ENCODE measurements at regions not wholly inside any gene's neighbourhood (a gene's known extent, or its start where the extent isn't known, plus 50 kb on each side); places are given as distances from the start of the nearest gene placed in this dataset.

- intact Hi-C loops (cut with micrococcal nuclease), result no loop called here
Measured at GRCh38 chr12:40552868-40553267, 139.4 kb upstream of the CNTN1 start.

- intact Hi-C loops (cut with micrococcal nuclease), result no loop called here
Measured at GRCh38 chr12:40557980-40558379, 134.3 kb upstream of the CNTN1 start.

- intact Hi-C loops (cut with micrococcal nuclease), result no loop called here
Measured at GRCh38 chr12:40559865-40560264, 132.4 kb upstream of the CNTN1 start.

GRCh38 chr12:40560848-40561247, 131.4 kb upstream of the CNTN1 start:
- intact Hi-C loops (cut with micrococcal nuclease), result no loop called here

- intact Hi-C loops (cut with micrococcal nuclease), result no loop called here
Measured at GRCh38 chr12:40561395-40561966, 130.8 kb upstream of the CNTN1 start.

GRCh38 chr12:40565029-40565633, 127.1 kb upstream of the CNTN1 start:
- intact Hi-C loops (cut with micrococcal nuclease), result no loop called here

- intact Hi-C loops (cut with micrococcal nuclease), result no loop called here
Measured at GRCh38 chr12:40566271-40566670, 126.0 kb upstream of the CNTN1 start.

GRCh38 chr12:40569626-40570179, 122.5 kb upstream of the CNTN1 start:
- intact Hi-C loops (cut with micrococcal nuclease), result no loop called here

GRCh38 chr12:40573024-40573423, 119.2 kb upstream of the CNTN1 start:
- intact Hi-C loops (cut with micrococcal nuclease), result no loop called here

GRCh38 chr12:40575987-40576386, 116.3 kb upstream of the CNTN1 start:
- intact Hi-C loops (cut with micrococcal nuclease), result no loop called here

GRCh38 chr12:40577834-40578233, 114.4 kb upstream of the CNTN1 start:
- intact Hi-C loops (cut with micrococcal nuclease), result no loop called here

GRCh38 chr12:40579687-40580086, 112.6 kb upstream of the CNTN1 start:
- intact Hi-C loops (cut with micrococcal nuclease), result no loop called here

- intact Hi-C loops (cut with micrococcal nuclease), result no loop called here
Measured at GRCh38 chr12:40580346-40580745, 111.9 kb upstream of the CNTN1 start.

GRCh38 chr12:40581889-40582288, 110.3 kb upstream of the CNTN1 start:
- intact Hi-C loops (cut with micrococcal nuclease), result no loop called here

GRCh38 chr12:40583743-40584142, 108.5 kb upstream of the CNTN1 start:
- intact Hi-C loops (cut with micrococcal nuclease), result no loop called here

GRCh38 chr12:40584763-40585162, 107.5 kb upstream of the CNTN1 start:
- intact Hi-C loops (cut with micrococcal nuclease), result no loop called here

- intact Hi-C loops (cut with micrococcal nuclease), result no loop called here
Measured at GRCh38 chr12:40586823-40587222, 105.4 kb upstream of the CNTN1 start.

GRCh38 chr12:40587421-40587820, 104.8 kb upstream of the CNTN1 start:
- intact Hi-C loops (cut with micrococcal nuclease), result no loop called here

GRCh38 chr12:40587970-40588369, 104.3 kb upstream of the CNTN1 start:
- intact Hi-C loops (cut with micrococcal nuclease), result no loop called here

GRCh38 chr12:40597133-40597532, 95.1 kb upstream of the CNTN1 start:
- intact Hi-C loops (cut with micrococcal nuclease), result no loop called here

GRCh38 chr12:40598073-40598472, 94.2 kb upstream of the CNTN1 start:
- intact Hi-C loops (cut with micrococcal nuclease), result no loop called here

- intact Hi-C loops (cut with micrococcal nuclease), result no loop called here
Measured at GRCh38 chr12:40602562-40602961, 89.7 kb upstream of the CNTN1 start.

- intact Hi-C loops (cut with micrococcal nuclease), result no loop called here
Measured at GRCh38 chr12:40614923-40615322, 77.3 kb upstream of the CNTN1 start.

Data from T-helper 1 cell treated with Interleukin-12 subunit alpha and Interleukin-12 subunit beta and Interleukin-4 antibody, amounts not matched to agents 30 ng/mL and 1 ng/mL, for 36 hours (primary cell).